Ishikawa (cell line): ENCODE measurements at regions not wholly inside any gene's neighbourhood (a gene's known extent, or its start where the extent isn't known, plus 50 kb on each side); places are given as distances from the start of the nearest gene placed in this dataset.

Source experiments
- CEBPB ChIP-seq: IDR thresholded peaks from 2 replicates; pipeline ENCODE4 v1.6.1; 2012
- EGR1 ChIP-seq: IDR thresholded peaks from 2 replicates; pipeline ENCODE4 v1.6.1; 2012
- EP300 ChIP-seq: IDR thresholded peaks from 2 replicates; pipeline ENCODE4 v1.6.1; 2012; ENCODE audit warnings: borderline replicate concordance
- RAD21 ChIP-seq: IDR thresholded peaks from 2 replicates; pipeline ENCODE4 v1.6.1; 2012; ENCODE audit warnings: low read depth
- REST ChIP-seq: IDR thresholded peaks from 2 replicates; pipeline ENCODE4 v1.6.1; 2012; ENCODE audit warnings: low read depth, mild to moderate bottlenecking
- TAF1 ChIP-seq: IDR thresholded peaks from 2 replicates; pipeline ENCODE4 v1.6.1; 2012; ENCODE audit warnings: low read depth, mild to moderate bottlenecking
- TEAD4 ChIP-seq: IDR thresholded peaks from 2 replicates; pipeline ENCODE4 v1.6.1; 2012
- YY1 ChIP-seq: IDR thresholded peaks from 2 replicates; pipeline ENCODE4 v1.6.1; 2012; ENCODE audit warnings: low read depth
- TF ChIP-seq, protein P1 (sequence below): IDR thresholded peaks from 2 replicates; pipeline ENCODE4 v1.6.1; 2012
- TF ChIP-seq, protein P2 (sequence below): IDR thresholded peaks from 2 replicates; pipeline ENCODE4 v1.6.1; 2012

DNA sequence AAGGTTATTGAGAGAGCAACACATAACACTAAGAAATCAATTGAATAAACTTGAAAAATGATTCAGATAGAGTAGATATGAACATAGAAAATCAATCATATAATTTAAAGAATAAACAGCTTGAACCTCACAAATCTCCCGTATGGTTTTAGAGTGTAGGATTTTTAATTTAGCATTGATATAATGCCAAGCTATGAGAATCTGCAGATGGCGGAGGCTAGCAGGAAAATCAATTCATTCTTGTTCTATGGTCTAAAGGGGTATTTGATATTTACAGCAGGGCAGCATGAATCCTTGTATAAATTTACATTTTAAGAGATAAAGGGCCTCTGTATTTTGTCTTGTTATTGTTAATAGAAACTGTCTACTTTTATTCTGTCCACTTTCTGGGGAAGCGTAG, 797.0 kb downstream of the GALR1 start:
- TF ChIP-seq YY1 (no peak), REST (no peak), EGR1 (no peak), EP300 (no peak), CEBPB (no peak), RAD21 (no peak), TAF1 (no peak), TEAD4 (no peak)
- TF ChIP-seq, protein P1, sequence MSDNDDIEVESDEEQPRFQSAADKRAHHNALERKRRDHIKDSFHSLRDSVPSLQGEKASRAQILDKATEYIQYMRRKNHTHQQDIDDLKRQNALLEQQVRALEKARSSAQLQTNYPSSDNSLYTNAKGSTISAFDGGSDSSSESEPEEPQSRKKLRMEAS, result no peak
- TF ChIP-seq, protein P2, sequence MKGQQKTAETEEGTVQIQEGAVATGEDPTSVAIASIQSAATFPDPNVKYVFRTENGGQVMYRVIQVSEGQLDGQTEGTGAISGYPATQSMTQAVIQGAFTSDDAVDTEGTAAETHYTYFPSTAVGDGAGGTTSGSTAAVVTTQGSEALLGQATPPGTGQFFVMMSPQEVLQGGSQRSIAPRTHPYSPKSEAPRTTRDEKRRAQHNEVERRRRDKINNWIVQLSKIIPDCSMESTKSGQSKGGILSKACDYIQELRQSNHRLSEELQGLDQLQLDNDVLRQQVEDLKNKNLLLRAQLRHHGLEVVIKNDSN, result no peak
